HT-29 (cell line): ENCODE measurements at regions not wholly inside any gene's neighbourhood (a gene's known extent, or its start where the extent isn't known, plus 50 kb on each side); places are given as distances from the start of the nearest gene placed in this dataset.
"Not testable (repeated sequence)": the region's sequence is repeated elsewhere in the genome, so short reads cannot be mapped to it uniquely, and the experiment has no call there.

Source experiments
- DNase-seq: peaks from one replicate; pipeline ENCODE4 v3.0.0-alpha.2; 2015; ENCODE audit warnings: low spot score

GRCh38 chr21:14754682-14755081, 208.6 kb upstream of the SAMSN1 start:
- no peak for DNase-seq

- DNase-seq = no peak
These were observed 208.1 kb upstream of the SAMSN1 start for GRCh38 chr21:14754259-14754604.

- no peak for DNase-seq
These were observed 207.5 kb upstream of the SAMSN1 start for GRCh38 chr21:14753466-14754258.

GRCh38 chr21:14753069-14753465, 207.0 kb upstream of the SAMSN1 start:
- DNase-seq = no peak

- no peak for DNase-seq
These were observed 206.3 kb upstream of the SAMSN1 start for GRCh38 chr21:14752345-14752909.

DNA sequence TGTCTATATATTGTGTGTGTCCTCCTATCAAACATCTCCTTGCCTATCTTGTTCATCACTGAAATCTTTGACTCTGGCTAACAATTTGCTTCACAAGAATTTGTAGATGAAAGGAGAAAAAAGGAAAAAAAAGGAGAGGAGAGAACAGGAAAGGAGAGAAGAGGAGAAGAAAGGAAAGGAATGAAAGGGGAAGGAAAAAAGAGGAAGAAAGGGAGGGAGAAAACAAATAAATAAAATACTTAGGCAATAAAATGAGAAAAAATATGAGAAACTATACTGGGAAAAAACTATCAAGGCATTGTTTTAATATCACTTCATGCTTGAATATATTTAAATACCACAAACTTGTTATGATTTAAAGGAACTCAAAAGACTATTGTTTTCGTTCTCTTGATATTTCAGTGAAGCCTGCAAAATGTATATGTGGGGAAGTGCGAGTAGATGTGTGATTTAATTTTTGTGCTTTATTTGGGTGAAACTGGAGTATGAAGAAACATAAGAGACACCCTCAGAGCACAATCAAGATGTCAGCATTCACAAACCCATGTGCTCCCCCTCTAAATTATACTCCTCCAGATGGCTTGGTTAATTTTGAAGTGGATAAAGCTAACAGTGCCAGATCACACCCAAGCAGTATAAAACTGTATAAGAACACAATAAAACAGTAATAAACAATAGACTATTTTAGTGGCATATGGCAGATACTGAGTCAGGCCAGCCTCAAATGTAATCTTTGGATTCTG, 205.7 kb upstream of the SAMSN1 start:
- no peak for DNase-seq

DNA sequence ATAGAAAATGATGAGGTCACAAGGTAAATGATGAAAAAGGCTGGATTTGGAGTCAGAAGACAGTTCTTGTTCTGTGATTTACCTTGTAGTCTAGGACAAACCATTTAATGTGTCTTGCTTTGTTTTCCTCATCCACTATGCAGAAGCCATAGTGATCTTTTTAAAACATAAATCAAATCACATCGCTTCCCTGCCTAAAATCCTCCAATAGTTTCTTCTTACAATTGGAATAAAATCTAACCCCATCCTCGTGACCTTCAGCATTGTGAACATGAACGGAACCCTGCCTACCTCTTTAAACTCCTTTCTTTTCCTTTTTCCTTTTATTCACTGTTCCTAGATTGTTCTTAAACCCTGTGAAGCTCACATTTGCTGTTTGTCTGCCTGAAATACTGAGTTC, 204.9 kb upstream of the SAMSN1 start:
- DNase-seq = no peak

- no peak for DNase-seq
These were observed 203.9 kb upstream of the SAMSN1 start for GRCh38 chr21:14750041-14750440.

- DNase-seq = no peak
These were observed 202.5 kb upstream of the SAMSN1 start for GRCh38 chr21:14748662-14749061.

GRCh38 chr21:14744368-14744767, 198.3 kb upstream of the SAMSN1 start:
- DNase-seq = no peak

GRCh38 chr21:14742119-14742518, 196.0 kb upstream of the SAMSN1 start:
- no peak for DNase-seq

DNA sequence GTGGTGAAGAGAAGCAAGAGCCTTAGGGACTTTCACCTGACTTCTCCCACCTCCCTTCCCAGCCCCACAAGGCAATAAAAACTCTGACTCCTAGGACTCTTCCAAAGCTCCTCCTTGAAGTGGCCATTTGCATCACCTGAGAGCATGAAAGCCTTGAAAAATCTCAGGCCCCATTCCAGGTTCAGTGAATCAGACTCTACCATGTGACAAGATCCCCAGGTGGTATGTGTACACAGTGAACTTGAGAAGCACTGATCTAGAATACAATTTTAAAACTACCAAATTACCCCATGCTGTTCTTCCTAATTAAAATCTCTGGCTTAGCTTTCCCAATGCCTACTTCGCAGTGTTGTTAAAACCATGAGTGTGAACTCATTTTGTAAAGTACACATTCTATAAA, 195.1 kb upstream of the SAMSN1 start:
- no peak for DNase-seq

GRCh38 chr21:14740692-14741091, 194.6 kb upstream of the SAMSN1 start:
- DNase-seq = no peak

DNA sequence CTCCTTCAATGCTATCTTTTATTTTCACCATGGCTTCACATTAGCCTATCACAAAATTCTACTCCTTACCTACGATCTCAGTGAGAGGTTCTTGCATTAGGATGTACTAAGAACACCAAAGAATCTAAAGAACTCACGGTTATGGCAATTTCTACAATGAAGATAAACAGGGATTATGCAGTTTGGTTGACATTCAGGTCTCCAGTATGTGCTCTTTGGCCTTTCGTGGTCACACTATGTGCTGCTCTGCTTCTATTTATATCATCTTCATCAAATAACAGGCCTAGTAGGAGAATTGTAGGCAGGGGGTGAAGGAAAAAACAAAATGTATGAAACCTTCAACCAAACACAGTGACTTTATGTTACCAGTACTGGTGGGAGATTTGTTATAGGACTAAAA, 194.0 kb upstream of the SAMSN1 start:
- DNase-seq = no peak

DNA sequence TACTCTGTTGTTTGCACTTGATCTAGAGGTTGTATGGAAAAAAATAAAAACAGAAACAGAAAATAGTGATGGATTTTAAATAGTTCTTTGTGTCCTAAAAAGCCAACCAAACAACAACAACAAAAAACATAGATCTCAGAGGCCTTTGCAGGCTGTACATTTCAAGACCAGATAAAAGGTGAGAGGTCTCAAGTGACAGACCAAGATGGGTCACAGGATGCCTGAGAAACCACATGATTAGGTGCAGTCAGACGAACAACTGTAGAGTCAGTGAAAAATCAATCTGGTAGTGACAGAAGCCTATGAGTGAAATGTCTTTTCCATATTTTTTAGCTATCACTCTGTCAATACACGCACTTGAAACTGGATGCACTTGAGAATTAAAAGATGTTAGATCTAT, 193.5 kb upstream of the SAMSN1 start:
- DNase-seq = no peak

DNA sequence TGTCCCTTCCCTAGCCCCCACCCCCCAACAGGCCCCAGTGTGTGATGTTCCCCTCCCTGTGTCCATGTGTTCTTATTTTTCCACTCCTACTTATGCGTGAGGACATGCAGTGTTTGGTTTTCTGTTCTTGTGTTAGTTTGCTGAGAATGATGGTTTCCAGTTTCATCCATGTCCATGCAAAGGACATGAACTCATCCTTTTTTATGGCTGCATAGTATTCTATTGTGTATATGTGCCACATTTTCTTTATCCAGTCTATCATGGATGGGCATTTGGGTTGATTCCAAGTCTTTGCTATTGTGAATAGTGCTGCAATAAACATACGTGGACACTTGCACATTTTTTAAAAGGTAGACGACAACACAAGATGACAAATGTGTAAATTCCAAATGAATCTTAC, 192.5 kb upstream of the SAMSN1 start:
- not testable (repeated sequence) for DNase-seq

DNA sequence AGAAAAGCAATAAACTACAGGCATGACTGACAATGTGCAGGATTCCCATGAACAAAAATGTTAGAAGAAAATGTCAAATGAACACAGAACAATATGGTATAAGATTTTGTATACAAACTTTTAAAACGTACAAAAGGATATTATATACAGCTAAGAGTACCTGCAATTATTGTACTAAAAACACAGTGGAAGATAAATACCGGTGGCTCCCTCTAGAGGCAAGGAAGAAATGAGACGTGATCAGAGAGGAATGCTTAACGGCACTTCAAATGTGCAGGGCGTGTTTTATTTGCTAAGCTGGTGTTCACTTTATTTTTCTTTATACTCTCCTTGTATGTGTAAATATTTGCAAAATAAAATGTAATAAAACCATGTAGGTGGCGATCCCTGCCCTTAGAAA, 191.8 kb upstream of the SAMSN1 start:
- DNase-seq = peak; percentile 50

- DNase-seq = no peak
These were observed 191.2 kb upstream of the SAMSN1 start for GRCh38 chr21:14737284-14737691.

- DNase-seq = no peak
These were observed 190.6 kb upstream of the SAMSN1 start for GRCh38 chr21:14736672-14737071.

- no peak for DNase-seq
These were observed 190.0 kb upstream of the SAMSN1 start for GRCh38 chr21:14736162-14736561.

- DNase-seq = no peak
These were observed 188.7 kb upstream of the SAMSN1 start for GRCh38 chr21:14734833-14735232.

GRCh38 chr21:14734191-14734590, 188.1 kb upstream of the SAMSN1 start:
- DNase-seq = no peak

DNA sequence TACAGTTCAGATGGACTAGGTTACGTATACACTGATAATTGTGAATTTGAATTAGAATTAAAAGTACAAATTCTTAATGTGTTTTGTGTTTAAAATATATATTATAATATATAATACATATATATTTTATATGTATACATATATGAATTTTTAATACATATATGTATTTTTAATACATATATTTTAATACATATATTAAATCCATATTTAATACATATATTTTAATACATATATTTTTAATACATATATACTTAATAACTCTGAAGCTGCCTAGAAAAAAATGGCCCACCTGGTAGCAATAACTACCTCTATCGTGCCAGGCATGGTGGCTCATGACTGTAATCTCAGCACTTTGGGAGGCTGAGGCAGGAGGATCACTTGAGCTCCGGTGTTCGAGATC, 179.1 kb upstream of the SAMSN1 start:
- DNase-seq = no peak
